Stomach (tissue), 8 donors: ENCODE measurements at regions not wholly inside any gene's neighbourhood (a gene's known extent, or its start where the extent isn't known, plus 50 kb on each side); places are given as distances from the start of the nearest gene placed in this dataset.
A peak's percentile ranks its signal among the peaks of the same experiment; 100 is the strongest.

Source experiments
- DNase-seq, 2 donors: peaks; one replicate each; pipeline versions ENCODE4 v3.0.0 to v3.0.0-alpha.2; 2013 to 2019
- H3K27ac ChIP-seq, 5 donors: fragments of 200-600 bp in 4 of 5; sonication (generic) in 4 of 5; one replicate each; pipeline ENCODE4 v1.5.1; 2013 to 2019; ENCODE audit warnings: mild to moderate bottlenecking in 1 of 5, moderate library complexity in 1 of 5
- H3K27me3 ChIP-seq, 3 donors: fragments of 200-600 bp; sonication (generic); one replicate each; pipeline ENCODE4 v1.5.1; 2017 to 2019; ENCODE audit warnings: mixed run types in 1 of 3
- H3K36me3 ChIP-seq, 4 donors: fragments of 200-600 bp; sonication (generic); 1 replicate in 3 of 4; 2 replicates in 1 of 4; pipeline ENCODE4 v1.5.1; 2016 to 2019
- H3K4me1 ChIP-seq, 4 donors: fragments of 200-600 bp; sonication (generic); one replicate each; pipeline ENCODE4 v1.5.1; 2016 to 2019
- H3K4me3 ChIP-seq, 4 donors: fragments of 200-600 bp; sonication (generic) in 3 of 4; one replicate each; pipeline ENCODE4 v1.5.1; 2016 to 2019; ENCODE audit warnings: mild to moderate bottlenecking in 1 of 4
- H3K9me3 ChIP-seq, 4 donors: fragments of 200-600 bp; sonication (generic); one replicate each; pipeline ENCODE4 v1.5.1; 2016 to 2019
- CTCF ChIP-seq, 7 experiments: fragments of 450-650 bp in 4 of 7; fragments of 200-600 bp in 3 of 7; sonication (generic) in 3 of 7; IDR thresholded peaks; one replicate each; pipeline ENCODE4 v1.5.1; 2016 to 2019; ENCODE audit warnings: antibody characterized with exemption in 7 of 7, control low read depth in 2 of 7, mild to moderate bottlenecking in 1 of 7
- EP300 ChIP-seq: sonication (generic); formaldehyde crosslinking; IDR thresholded peaks from one replicate; pipeline ENCODE4 v1.6.1; 2017; ENCODE audit warnings: antibody characterized with exemption
- POLR2A ChIP-seq, 4 donors: fragments of 450-650 bp; IDR thresholded peaks; one replicate each; pipeline ENCODE4 v1.6.1; 2016; ENCODE audit warnings: antibody characterized with exemption in 4 of 4, control low read depth in 2 of 4, mild to moderate bottlenecking in 1 of 4, moderate library complexity in 1 of 4
- POLR2AphosphoS5 ChIP-seq, 3 donors: sonication (generic); formaldehyde crosslinking; IDR thresholded peaks; one replicate each; pipeline ENCODE4 v1.6.1; 2016; ENCODE audit warnings: antibody characterized with exemption in 3 of 3
- whole genome bisulfite sequencing, 5 donors: extraction: QIAGEN DNeasy Blood & Tissue Kit in 3 of 5; methylation state at CpG; one replicate each; pipeline versions ENCODE4 v1.1.5 to v1.1.7; 2013 to 2018; 5-methylcytosine and 5-hydroxymethylcytosine counted together
- intact Hi-C: fragments of 100-400 bp; cut with DNase I; formaldehyde crosslinking; loops from one replicate; pipeline ENCODE4 v1.15.1; 2023; ENCODE audit warnings: low total_unique reads
- donor health status: healthy with polysubstance abuse.
- donor health status: Bipolar disorder and iron deficiency.
- donor health status: healthy.

DNA sequence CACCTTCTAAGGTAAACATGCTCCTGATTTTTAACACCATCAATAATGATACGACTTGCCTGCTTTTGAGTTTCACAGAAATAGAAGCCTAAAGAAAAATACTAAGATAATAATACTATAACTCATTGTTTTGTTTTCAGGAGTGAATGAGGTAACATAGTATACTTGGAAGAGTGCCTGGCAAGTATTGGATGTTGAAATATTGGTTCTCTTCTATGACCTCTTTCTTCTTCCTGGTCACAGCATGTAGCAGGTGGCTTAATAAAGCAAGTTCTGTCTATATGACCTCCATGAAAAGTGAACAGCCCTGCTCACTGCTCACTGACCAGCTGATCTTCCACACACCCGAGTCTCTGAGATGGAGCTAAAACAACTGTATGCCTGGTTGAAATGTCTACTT, 312.3 kb upstream of the ONECUT1 start:
- WGBS, 5 donors: 42 to 55% (median 51%) methylated on average over 2 of the region's 2 CpGs
- Histone ChIP-seq H3K27ac (no peak overlapping the region), H3K36me3 (no peaks in the 10 kb centered on the region), H3K4me1 (no peaks in the 10 kb centered on the region), H3K9me3 (peaks cover 0 to 12% (median 5%) of the 10 kb centered on the region in 4 donors), H3K27me3 (no peaks in the 10 kb centered on the region), H3K4me3 (no peak overlapping the region)
- intact Hi-C loops: no loop called here
- TF ChIP-seq POLR2AphosphoS5 (IDR thresholded peaks at IDR 0.05) (no peak), EP300 (no peak), POLR2A (IDR thresholded peaks at IDR 0.05) (no peak), CTCF (IDR thresholded peaks at IDR 0.05) (no peak)
- DNase-seq: no peak

DNA sequence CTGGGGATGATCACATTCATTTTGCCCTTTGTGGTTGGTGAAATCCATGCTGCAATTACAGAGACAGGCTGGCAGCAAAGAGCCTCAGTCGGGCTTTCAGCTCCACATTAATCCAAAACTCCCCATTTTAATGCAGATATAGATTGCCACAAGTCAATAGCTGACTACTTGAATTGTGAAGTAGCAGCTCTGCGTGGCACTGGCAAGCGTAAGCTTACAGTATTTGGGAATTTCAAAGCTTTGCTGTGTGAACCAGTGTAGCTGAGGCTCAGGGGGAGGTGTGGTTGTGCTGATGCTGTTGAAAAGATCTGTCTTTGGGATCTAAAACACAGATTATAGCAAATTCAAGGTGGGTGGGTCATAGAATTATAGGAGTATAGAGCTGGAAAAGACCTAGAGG, 290.3 kb upstream of the ONECUT1 start:
- H3K4me1 ChIP-seq: no peaks in the 10 kb centered on the region
- DNase-seq: no peak
- no peak for TF ChIP-seq EP300
- no peak for TF ChIP-seq POLR2A (IDR thresholded peaks at IDR 0.05)
- TF ChIP-seq POLR2AphosphoS5 (IDR thresholded peaks at IDR 0.05): no peak
- TF ChIP-seq CTCF (IDR thresholded peaks at IDR 0.05): no peak
- H3K4me3 ChIP-seq: no peak overlapping the region
- 50 to 59% (median 51%) methylated on average over 3 of the region's 3 CpGs for WGBS, 5 donors
- no peak overlapping the region for H3K27ac ChIP-seq
- peaks cover 0 to 3% (median 2%) of the 10 kb centered on the region in 4 donors for H3K9me3 ChIP-seq
- intact Hi-C loops: no loop called here
- H3K27me3 ChIP-seq: no peaks in the 10 kb centered on the region
- no peaks in the 10 kb centered on the region for H3K36me3 ChIP-seq

GRCh38 chr15:53074221-53074620, 284.1 kb upstream of the ONECUT1 start:
- TF ChIP-seq POLR2A (IDR thresholded peaks at IDR 0.05) (no peak), CTCF (IDR thresholded peaks at IDR 0.05) (no peak), EP300 (no peak), POLR2AphosphoS5 (IDR thresholded peaks at IDR 0.05) (no peak)
- DNase-seq: no peak
- intact Hi-C loops: no loop called here

GRCh38 chr15:53072077-53072476, 281.9 kb upstream of the ONECUT1 start:
- Histone ChIP-seq H3K9me3 (no peaks in the 10 kb centered on the region), H3K36me3 (no peaks in the 10 kb centered on the region), H3K4me1 (no peaks in the 10 kb centered on the region), H3K27me3 (no peaks in the 10 kb centered on the region), H3K4me3 (no peak overlapping the region), H3K27ac (no peak overlapping the region)
- intact Hi-C loops: no loop called here
- TF ChIP-seq POLR2AphosphoS5 (IDR thresholded peaks at IDR 0.05) (peak in 2 of 3 donors; percentile 15 to 28), EP300 (no peak)
- WGBS, 5 donors: 0 to 2% (median 1%) methylated on average over 3 of the region's 3 CpGs
- DNase-seq: peak; percentile 61 to 90

More at GRCh38 chr15:53074221-53074620, 284.1 kb upstream of the ONECUT1 start:
- Histone ChIP-seq H3K4me1 (no peaks in the 10 kb centered on the region), H3K9me3 (no peaks in the 10 kb centered on the region), H3K27ac (no peak overlapping the region), H3K27me3 (no peaks in the 10 kb centered on the region), H3K36me3 (no peaks in the 10 kb centered on the region), H3K4me3 (no peak overlapping the region)
- 35 to 45% (median 43%) methylated on average over 3 of the region's 3 CpGs for WGBS, 5 donors

- H3K36me3 ChIP-seq: no peaks in the 10 kb centered on the region
- H3K27me3 ChIP-seq: no peaks in the 10 kb centered on the region
- intact Hi-C loops: no loop called here
- H3K4me1 ChIP-seq: no peaks in the 10 kb centered on the region
- no peak overlapping the region for H3K4me3 ChIP-seq
- H3K9me3 ChIP-seq: no peaks in the 10 kb centered on the region
- no peak overlapping the region for H3K27ac ChIP-seq
- 33 to 60% (median 46%) methylated on average over 3 to 4 of the region's 4 CpGs for WGBS, 5 donors
- no peak for DNase-seq
- TF ChIP-seq EP300: no peak
- no peak for TF ChIP-seq CTCF (IDR thresholded peaks at IDR 0.05)
- TF ChIP-seq POLR2A (IDR thresholded peaks at IDR 0.05): no peak
- TF ChIP-seq POLR2AphosphoS5 (IDR thresholded peaks at IDR 0.05): no peak
Measured at GRCh38 chr15:53068636-53069035, 278.5 kb upstream of the ONECUT1 start.
